COR-L47 (cell line): ENCODE measurements at regions not wholly inside any gene's neighbourhood (a gene's known extent, or its start where the extent isn't known, plus 50 kb on each side); places are given as distances from the start of the nearest gene placed in this dataset.
"Not testable (repeated sequence)": the region's sequence is repeated elsewhere in the genome, so short reads cannot be mapped to it uniquely, and the experiment has no call there.

ENCODE experiments used
- DNase-seq: peaks from one replicate; lab custom pipeline; 2025; lab: John Stamatoyannopoulos, UW

- not testable (repeated sequence) for DNase-seq
These were observed 134.0 kb upstream of the MAD2L1 start for GRCh38 chr4:120200573-120201110.

- no peak for DNase-seq
These were observed 131.8 kb upstream of the MAD2L1 start for GRCh38 chr4:120198411-120198810.

GRCh38 chr4:120177603-120178002 is 111.0 kb upstream of the MAD2L1 start:
- DNase-seq: no peak

GRCh38 chr4:120175272-120175671 is 108.6 kb upstream of the MAD2L1 start:
- DNase-seq: no peak

GRCh38 chr4:120163895-120164294 is 97.2 kb upstream of the MAD2L1 start:
- no peak for DNase-seq

- no peak for DNase-seq
These were observed 92.3 kb upstream of the MAD2L1 start for GRCh38 chr4:120158841-120159463.

- no peak for DNase-seq
These were observed 91.4 kb upstream of the MAD2L1 start for GRCh38 chr4:120158046-120158445.

- DNase-seq: peak; percentile 30
These were observed 89.6 kb upstream of the MAD2L1 start for GRCh38 chr4:120156120-120156718.

GRCh38 chr4:120155287-120155686 is 88.6 kb upstream of the MAD2L1 start:
- no peak for DNase-seq

GRCh38 chr4:120144634-120145033 is 78.0 kb upstream of the MAD2L1 start:
- no peak for DNase-seq

GRCh38 chr4:120144041-120144440 is 77.4 kb upstream of the MAD2L1 start:
- DNase-seq: no peak

- DNase-seq: no peak
These were observed 72.7 kb upstream of the MAD2L1 start for GRCh38 chr4:120139392-120139791.

- no peak for DNase-seq
These were observed 66.3 kb upstream of the MAD2L1 start for GRCh38 chr4:120132935-120133334.

- DNase-seq: peak; percentile 1
These were observed 64.1 kb upstream of the MAD2L1 start for GRCh38 chr4:120130786-120131185.
